ENCODE measurements at regions not wholly inside any gene's neighbourhood (a gene's known extent, or its start where the extent isn't known, plus 50 kb on each side); places are given as distances from the start of the nearest gene placed in this dataset.

- TF ChIP-seq SP2 (tag by site-specific recombination; IDR thresholded peaks at IDR 0.05) (no peak), PRDM2 (tag by site-specific recombination; IDR thresholded peaks at IDR 0.05; ENCODE audit: borderline replicate concordance) (no peak), CTCF (tag by site-specific recombination; IDR thresholded peaks at IDR 0.05) (no peak), REST (tag by site-specific recombination; IDR thresholded peaks at IDR 0.05) (no peak), ZNF404 (tag by site-specific recombination; IDR thresholded peaks at IDR 0.05) (no peak), IKZF3 (tag by site-specific recombination; IDR thresholded peaks at IDR 0.05) (no peak), TCF7L2 (IDR thresholded peaks at IDR 0.05; ENCODE audit: borderline replicate concordance, low read depth, low read length) (no peak), ZNF302 (tag by site-specific recombination; IDR thresholded peaks at IDR 0.05; ENCODE audit: low read depth) (no peak), ZNF114 (tag by site-specific recombination; IDR thresholded peaks at IDR 0.05) (no peak), ZNF792 (tag by site-specific recombination; IDR thresholded peaks at IDR 0.05) (no peak), ZNF560 (tag by site-specific recombination; IDR thresholded peaks at IDR 0.05; ENCODE audit: borderline replicate concordance) (no peak), KLF9 (tag by site-specific recombination; IDR thresholded peaks at IDR 0.05; ENCODE audit: low read depth) (no peak)
These were observed 324.7 kb downstream of the GJA1 start for GRCh38 chr6:121760191-121760590.
